Activated CD8-positive, alpha-beta T cell treated with anti-CD3 and anti-CD28 coated beads for 36 hours (primary cell): ENCODE measurements at regions not wholly inside any gene's neighbourhood (a gene's known extent, or its start where the extent isn't known, plus 50 kb on each side); places are given as distances from the start of the nearest gene placed in this dataset.

Experiments
- ATAC-seq: fragments of 200-7000 bp; cut with Tn5 transposase; one replicate; pipeline ENCODE4 v1.10.0; 2021; ENCODE audit warnings: mild to moderate bottlenecking, moderate library complexity
- CTCF ChIA-PET: fragments of 350-600 bp; sonication (Branson Sonifier 250); formaldehyde crosslinking; loops from one replicate; lab custom pipeline; 2021; ENCODE audit warnings: antibody characterized with exemption; lab: Charles Lee
- POLR2A ChIA-PET: fragments of 350-600 bp; sonication (Branson Sonifier 250); formaldehyde crosslinking; loops from one replicate; lab custom pipeline; 2021; ENCODE audit warnings: antibody characterized with exemption; lab: Charles Lee
- DNase-seq: peaks from one replicate; pipeline ENCODE4 v3.0.0-alpha.2; 2020
- H3K27ac Mint-ChIP-seq: one replicate; pipeline ENCODE4 v1.8.0; 2021; ENCODE audit warnings: mild to moderate bottlenecking, mixed read lengths
- H3K27me3 Mint-ChIP-seq: one replicate; pipeline ENCODE4 v1.8.0; 2021; ENCODE audit warnings: mixed read lengths
- H3K36me3 Mint-ChIP-seq: one replicate; pipeline ENCODE4 v1.8.0; 2021; ENCODE audit warnings: low read depth, mixed read lengths
- H3K4me1 Mint-ChIP-seq: one replicate; pipeline ENCODE4 v1.8.0; 2021; ENCODE audit warnings: low read depth, mixed read lengths
- H3K4me3 Mint-ChIP-seq: one replicate; pipeline ENCODE4 v1.8.0; 2021; ENCODE audit warnings: mild to moderate bottlenecking, moderate library complexity, mixed read lengths
- H3K9me3 Mint-ChIP-seq: one replicate; pipeline ENCODE4 v1.8.0; 2021; ENCODE audit warnings: mixed read lengths
- intact Hi-C: fragments of 100-400 bp; cut with micrococcal nuclease; formaldehyde crosslinking; loops from one replicate; pipeline ENCODE4 v1.10.0; 2022
- TF ChIP-seq, protein P1 (sequence below): fragments of 200-600 bp; IDR thresholded peaks from one replicate; pipeline ENCODE4 v1.8.0; 2022; ENCODE audit warnings: antibody characterized with exemption, mild to moderate bottlenecking

DNA sequence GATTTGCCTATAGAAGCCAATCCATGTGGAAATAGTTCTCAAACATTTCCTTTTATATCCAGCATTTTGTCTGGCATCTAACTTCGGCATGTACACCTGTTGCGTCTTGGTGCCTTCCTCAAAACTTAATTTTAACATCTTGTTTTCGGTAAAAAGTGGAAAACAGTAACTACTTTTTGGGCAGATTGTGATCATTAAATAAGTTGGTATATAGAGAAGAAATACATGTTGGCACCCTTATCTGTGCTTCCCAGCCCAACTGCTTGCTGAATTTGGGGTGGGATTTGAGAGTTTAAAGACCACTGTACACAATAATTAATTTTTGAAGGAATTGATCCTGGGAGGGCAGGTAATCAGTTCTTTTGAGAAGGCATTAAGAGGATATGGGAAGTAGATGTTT is 566.8 kb downstream of the PDCD6IP start:
- ChIA-PET POLR2A (no interaction called here), CTCF (no interaction called here)
- ATAC-seq (no peak), DNase-seq (no peak)
- TF ChIP-seq, protein P1, sequence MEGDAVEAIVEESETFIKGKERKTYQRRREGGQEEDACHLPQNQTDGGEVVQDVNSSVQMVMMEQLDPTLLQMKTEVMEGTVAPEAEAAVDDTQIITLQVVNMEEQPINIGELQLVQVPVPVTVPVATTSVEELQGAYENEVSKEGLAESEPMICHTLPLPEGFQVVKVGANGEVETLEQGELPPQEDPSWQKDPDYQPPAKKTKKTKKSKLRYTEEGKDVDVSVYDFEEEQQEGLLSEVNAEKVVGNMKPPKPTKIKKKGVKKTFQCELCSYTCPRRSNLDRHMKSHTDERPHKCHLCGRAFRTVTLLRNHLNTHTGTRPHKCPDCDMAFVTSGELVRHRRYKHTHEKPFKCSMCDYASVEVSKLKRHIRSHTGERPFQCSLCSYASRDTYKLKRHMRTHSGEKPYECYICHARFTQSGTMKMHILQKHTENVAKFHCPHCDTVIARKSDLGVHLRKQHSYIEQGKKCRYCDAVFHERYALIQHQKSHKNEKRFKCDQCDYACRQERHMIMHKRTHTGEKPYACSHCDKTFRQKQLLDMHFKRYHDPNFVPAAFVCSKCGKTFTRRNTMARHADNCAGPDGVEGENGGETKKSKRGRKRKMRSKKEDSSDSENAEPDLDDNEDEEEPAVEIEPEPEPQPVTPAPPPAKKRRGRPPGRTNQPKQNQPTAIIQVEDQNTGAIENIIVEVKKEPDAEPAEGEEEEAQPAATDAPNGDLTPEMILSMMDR, result no peak
- peaks cover 2% of the 10 kb centered on the region for H3K27me3 Mint-ChIP-seq
- H3K4me3 Mint-ChIP-seq, result no peak overlapping the region
- no peaks in the 10 kb centered on the region for H3K9me3 Mint-ChIP-seq
- no peak overlapping the region for H3K27ac Mint-ChIP-seq
- no peaks in the 10 kb centered on the region for H3K36me3 Mint-ChIP-seq
- intact Hi-C loops, result no loop called here
- H3K4me1 Mint-ChIP-seq, result peaks cover 6% of the 10 kb centered on the region

GRCh38 chr3:34365771-34366170 is 567.3 kb downstream of the PDCD6IP start:
- TF ChIP-seq, protein P1, result no peak

GRCh38 chr3:34367521-34367920 is 569.1 kb downstream of the PDCD6IP start:
- no peak for ATAC-seq
- POLR2A ChIA-PET, result no interaction called here
- H3K36me3 Mint-ChIP-seq, result no peaks in the 10 kb centered on the region
- TF ChIP-seq, protein P1, result no peak
- H3K4me3 Mint-ChIP-seq, result no peak overlapping the region
- DNase-seq, result no peak
- no peaks in the 10 kb centered on the region for H3K27me3 Mint-ChIP-seq
- H3K9me3 Mint-ChIP-seq, result no peaks in the 10 kb centered on the region
- H3K27ac Mint-ChIP-seq, result no peak overlapping the region
- CTCF ChIA-PET, result interaction anchor here (0.6 kb wide), 1 partner anchor 485 kb away, joined by 3 read pairs; no protein-coding TSS in a partner anchor
- no peaks in the 10 kb centered on the region for H3K4me1 Mint-ChIP-seq
- intact Hi-C loops, result no loop called here

More at GRCh38 chr3:34365771-34366170, 567.3 kb downstream of the PDCD6IP start:
- ATAC-seq (no peak), DNase-seq (no peak)
- no peaks in the 10 kb centered on the region for H3K9me3 Mint-ChIP-seq
- H3K36me3 Mint-ChIP-seq, result no peaks in the 10 kb centered on the region
- intact Hi-C loops, result no loop called here
- H3K27ac Mint-ChIP-seq, result no peak overlapping the region
- H3K27me3 Mint-ChIP-seq, result peaks cover 2% of the 10 kb centered on the region
- H3K4me1 Mint-ChIP-seq, result peaks cover 6% of the 10 kb centered on the region
- ChIA-PET CTCF (no interaction called here), POLR2A (no interaction called here)
- no peak overlapping the region for H3K4me3 Mint-ChIP-seq

DNA sequence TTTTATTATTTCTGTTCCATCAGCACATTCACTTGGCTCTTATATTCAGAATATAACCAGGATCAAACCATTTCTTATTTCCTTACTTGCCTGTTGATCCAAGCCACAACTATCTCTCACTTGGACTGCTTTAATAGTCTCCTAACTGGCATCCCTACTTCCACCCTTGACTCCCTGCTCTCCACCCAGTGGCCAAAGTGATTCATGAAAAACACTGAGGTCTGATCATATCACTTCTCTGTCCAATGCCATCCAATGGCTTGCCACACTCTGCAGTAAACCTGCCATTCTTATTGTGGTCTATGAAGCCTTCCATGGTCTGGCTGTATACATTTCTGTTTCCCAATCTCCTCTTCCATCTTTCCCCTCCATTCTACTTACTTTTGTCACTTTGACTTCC is 576.1 kb downstream of the PDCD6IP start:
- TF ChIP-seq, protein P1, result no peak
- no peak overlapping the region for H3K4me3 Mint-ChIP-seq
- ATAC-seq (no peak), DNase-seq (no peak)
- no peaks in the 10 kb centered on the region for H3K36me3 Mint-ChIP-seq
- H3K9me3 Mint-ChIP-seq, result no peaks in the 10 kb centered on the region
- POLR2A ChIA-PET, result no interaction called here
- H3K27ac Mint-ChIP-seq, result no peak overlapping the region
- H3K27me3 Mint-ChIP-seq, result no peaks in the 10 kb centered on the region
- CTCF ChIA-PET, result no interaction called here
- intact Hi-C loops, result no loop called here
- H3K4me1 Mint-ChIP-seq, result no peaks in the 10 kb centered on the region

DNA sequence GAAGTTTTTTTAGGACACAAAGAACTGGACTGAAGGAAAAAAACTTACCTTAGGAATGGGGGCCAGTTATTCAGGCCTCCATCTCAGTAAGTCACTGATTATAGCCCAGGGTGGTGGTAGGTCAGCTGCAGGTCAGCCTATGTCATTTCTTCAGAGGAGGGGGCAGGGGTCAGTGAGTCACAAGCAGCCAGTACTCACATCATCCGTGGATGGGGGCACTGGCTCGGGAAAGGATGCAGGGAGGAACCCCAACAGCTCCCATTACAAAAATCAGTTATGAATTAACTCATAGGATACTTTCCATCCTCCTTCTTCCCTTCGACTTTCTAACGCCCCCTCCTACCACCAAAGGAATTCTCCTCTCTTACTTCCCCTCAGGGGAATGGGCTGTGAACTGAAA is 578.3 kb downstream of the PDCD6IP start:
- no peaks in the 10 kb centered on the region for H3K27me3 Mint-ChIP-seq
- intact Hi-C loops, result no loop called here
- H3K4me1 Mint-ChIP-seq, result no peaks in the 10 kb centered on the region

More for the DNA sequence above, 578.3 kb downstream of the PDCD6IP start:
- DNase-seq, result no peak
- no peak overlapping the region for H3K4me3 Mint-ChIP-seq
- ChIA-PET CTCF (no interaction called here), POLR2A (no interaction called here)
- TF ChIP-seq, protein P1, result no peak
- H3K9me3 Mint-ChIP-seq, result no peaks in the 10 kb centered on the region
- no peaks in the 10 kb centered on the region for H3K36me3 Mint-ChIP-seq
- ATAC-seq, result no peak
- no peak overlapping the region for H3K27ac Mint-ChIP-seq
